MCF 10A (cell line): ENCODE measurements at regions not wholly inside any gene's neighbourhood (a gene's known extent, or its start where the extent isn't known, plus 50 kb on each side); places are given as distances from the start of the nearest gene placed in this dataset.
A peak's percentile ranks its signal among the peaks of the same experiment; 100 is the strongest.

Source experiments
- BruUV-seq: library from RNA; stranded (reverse); fragments of 400-500 nt; replicated peaks from 2 replicates; lab custom pipeline; 2021; lab: Mats Ljungman, UMichigan
- CTCF ChIA-PET: fragments of 300-600 bp; sonication (Branson Sonifier 250); formaldehyde crosslinking; extraction: SDS; loops from one replicate; lab custom pipeline; 2021; ENCODE audit warnings: antibody characterized with exemption, inconsistent platforms; lab: Yijun Ruan, JAX
- POLR2A ChIA-PET: fragments of 300-600, 350-650 bp; sonication (Branson Sonifier 250); formaldehyde crosslinking; extraction: SDS; loops from one replicate; lab custom pipeline; 2020; ENCODE audit warnings: antibody characterized with exemption, inconsistent platforms; lab: Yijun Ruan, JAX
- DNase-seq: peaks from one replicate; pipeline ENCODE4 v3.0.0-alpha.2; 2018; ENCODE audit not compliant: unreplicated experiment
- H3K27ac Mint-ChIP-seq: one replicate; pipeline ENCODE4 v1.8.0; 2022; ENCODE audit warnings: mild to moderate bottlenecking, low read depth, mixed read lengths; ENCODE audit not compliant: unreplicated experiment
- H3K27me3 Mint-ChIP-seq: one replicate; pipeline ENCODE4 v1.8.0; 2022; ENCODE audit warnings: mixed read lengths; ENCODE audit not compliant: insufficient read depth, unreplicated experiment
- H3K36me3 Mint-ChIP-seq: one replicate; pipeline ENCODE4 v1.8.0; 2022; ENCODE audit warnings: mild to moderate bottlenecking, moderate library complexity, mixed read lengths; ENCODE audit not compliant: insufficient read depth, unreplicated experiment
- H3K4me1 Mint-ChIP-seq: one replicate; pipeline ENCODE4 v1.8.0; 2022; ENCODE audit warnings: mixed read lengths; ENCODE audit not compliant: insufficient read depth, unreplicated experiment
- H3K4me3 Mint-ChIP-seq: one replicate; pipeline ENCODE4 v1.8.0; 2022; ENCODE audit warnings: mild to moderate bottlenecking, moderate library complexity, mixed read lengths; ENCODE audit not compliant: unreplicated experiment
- H3K9me3 Mint-ChIP-seq: one replicate; pipeline ENCODE4 v1.8.0; 2022; ENCODE audit warnings: mixed read lengths; ENCODE audit not compliant: unreplicated experiment
- CTCF ChIP-seq: fragments of 200-600 bp; IDR thresholded peaks from one replicate; pipeline ENCODE4 v1.8.0; 2022; ENCODE audit warnings: antibody characterized with exemption, mild to moderate bottlenecking; ENCODE audit not compliant: unreplicated experiment
- intact Hi-C: fragments of 100-400 bp; cut with micrococcal nuclease; formaldehyde crosslinking; loops from 2 replicates; pipeline ENCODE4 v1.14.1; 2022

GRCh38 chr1:237962985-237963384 lies 72.3 kb upstream of the ZP4 start:
- no peak for DNase-seq
- Mint-ChIP-seq H3K9me3 (peaks cover 7% of the 10 kb centered on the region), H3K36me3 (no peaks in the 10 kb centered on the region), H3K27ac (no peak overlapping the region), H3K4me1 (no peaks in the 10 kb centered on the region), H3K27me3 (no peaks in the 10 kb centered on the region), H3K4me3 (no peak overlapping the region)
- BruUV-seq: no TSS peak
- CTCF ChIA-PET: no interaction called here
- TF ChIP-seq CTCF: no peak
- POLR2A ChIA-PET: no interaction called here
- intact Hi-C loops: no loop called here

GRCh38 chr1:237961754-237962153 lies 71.0 kb upstream of the ZP4 start:
- no TSS peak for BruUV-seq
- no peak for TF ChIP-seq CTCF
- Mint-ChIP-seq H3K27ac (no peak overlapping the region), H3K9me3 (peaks cover 7% of the 10 kb centered on the region), H3K27me3 (no peaks in the 10 kb centered on the region), H3K4me1 (no peaks in the 10 kb centered on the region), H3K4me3 (no peak overlapping the region), H3K36me3 (no peaks in the 10 kb centered on the region)
- ChIA-PET POLR2A (no interaction called here), CTCF (interaction anchor here (0.6 to 1.8 kb wide), 3 partner anchors 9 to 224 kb away, joined by 3 read pairs; no protein-coding TSS in a partner anchor)
- intact Hi-C loops: no loop called here
- DNase-seq: no peak

GRCh38 chr1:237959838-237960237 lies 69.1 kb upstream of the ZP4 start:
- H3K36me3 Mint-ChIP-seq: no peaks in the 10 kb centered on the region
- TF ChIP-seq CTCF: no peak
- H3K27me3 Mint-ChIP-seq: no peaks in the 10 kb centered on the region
- CTCF ChIA-PET: interaction anchor here (0.6 to 1.6 kb wide), 3 partner anchors 95 to 1951 kb away, joined by 3 to 8 read pairs (median 3); no protein-coding TSS in a partner anchor
- POLR2A ChIA-PET: interaction anchor here (1.1 kb wide), 1 partner anchor 100 kb away, joined by 3 read pairs; no protein-coding TSS in a partner anchor
- H3K4me3 Mint-ChIP-seq: no peak overlapping the region
- H3K9me3 Mint-ChIP-seq: peaks cover 7% of the 10 kb centered on the region
- no peak for DNase-seq
- H3K4me1 Mint-ChIP-seq: no peaks in the 10 kb centered on the region
- H3K27ac Mint-ChIP-seq: no peak overlapping the region
- BruUV-seq: no TSS peak
- intact Hi-C loops: no loop called here

- no TSS peak for BruUV-seq
- intact Hi-C loops: loop anchor here (5.0 kb wide), 2 partner anchors 91 to 294 kb away; no protein-coding TSS in a partner anchor
- Mint-ChIP-seq H3K27ac (no peak overlapping the region), H3K9me3 (no peaks in the 10 kb centered on the region), H3K36me3 (no peaks in the 10 kb centered on the region), H3K4me1 (no peaks in the 10 kb centered on the region), H3K4me3 (no peak overlapping the region), H3K27me3 (no peaks in the 10 kb centered on the region)
- TF ChIP-seq CTCF: peak; percentile 27
- DNase-seq: peak; percentile 58
- POLR2A ChIA-PET: interaction anchor here (0.6 kb wide), 1 partner anchor 67 kb away, joined by 5 read pairs; no protein-coding TSS in a partner anchor
- CTCF ChIA-PET: interaction anchor here (0.8 to 1.5 kb wide), 11 partner anchors 8 to 285 kb away, joined by 3 to 7 read pairs (median 3); no protein-coding TSS in a partner anchor
Observed at GRCh38 chr1:237953238-237953637, 62.5 kb upstream of the ZP4 start.
